ENCODE measurements at regions not wholly inside any gene's neighbourhood (a gene's known extent, or its start where the extent isn't known, plus 50 kb on each side); places are given as distances from the start of the nearest gene placed in this dataset.
"Not testable (repeated sequence)": the region's sequence is repeated elsewhere in the genome, so short reads cannot be mapped to it uniquely, and the experiment has no call there.

DNA sequence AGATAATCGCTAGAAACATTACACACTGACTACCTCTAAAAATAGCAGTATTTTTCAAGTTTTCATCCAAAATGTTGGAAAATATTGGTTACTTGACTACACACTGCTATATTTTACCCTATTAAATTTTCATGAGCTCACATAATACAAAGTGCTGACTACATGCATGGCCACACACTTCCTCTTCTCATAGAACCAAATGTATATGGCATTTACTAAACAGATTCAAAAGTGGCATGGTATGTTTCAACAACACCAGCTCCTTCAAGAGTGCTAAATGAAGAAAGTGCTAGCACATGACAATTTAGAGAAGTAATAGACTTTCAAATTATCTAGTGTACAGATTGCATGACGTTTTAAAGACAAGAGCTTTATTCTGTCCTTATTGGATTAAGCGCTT lies 780.4 kb upstream of the SLITRK6 start:
- DNase-seq (ENCODE audit: low read depth): no peak

DNA sequence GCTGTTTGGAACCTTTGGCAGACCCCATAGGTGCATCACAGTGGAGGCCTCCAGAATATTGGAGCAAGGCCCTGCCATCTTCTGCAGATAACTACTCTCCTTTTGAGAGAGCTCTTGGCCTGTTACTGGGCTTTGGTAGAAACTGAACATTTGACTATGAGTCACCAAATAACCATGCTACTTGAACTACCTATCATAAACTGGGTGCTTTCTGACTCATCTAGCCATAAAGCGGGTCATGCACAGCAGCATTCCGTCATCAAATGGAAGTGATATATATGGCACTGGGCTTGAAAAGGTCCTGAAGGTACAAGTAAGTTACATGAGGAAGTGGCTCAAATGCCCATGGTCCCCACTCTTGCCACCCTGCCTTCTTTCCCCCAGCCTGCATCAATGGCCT lies 782.5 kb upstream of the SLITRK6 start:
- DNase-seq (ENCODE audit: low read depth): peak; percentile 24

GRCh38 chr13:86584301-86584700 lies 785.1 kb upstream of the SLITRK6 start:
- DNase-seq (ENCODE audit: low read depth): no peak

- no peak for DNase-seq (ENCODE audit: low read depth)
Observed at GRCh38 chr13:86585835-86586234, 786.6 kb upstream of the SLITRK6 start.

- DNase-seq (ENCODE audit: low read depth): no peak
Observed at GRCh38 chr13:86591862-86592261, 792.6 kb upstream of the SLITRK6 start.

GRCh38 chr13:86601351-86601750 lies 802.1 kb upstream of the SLITRK6 start:
- no peak for DNase-seq (ENCODE audit: low read depth)

GRCh38 chr13:86606264-86606663 lies 807.0 kb upstream of the SLITRK6 start:
- no peak for DNase-seq (ENCODE audit: low read depth)

- DNase-seq (ENCODE audit: low read depth): no peak
Observed at GRCh38 chr13:86608701-86609100, 809.5 kb upstream of the SLITRK6 start.

- no peak for DNase-seq (ENCODE audit: low read depth)
Observed at GRCh38 chr13:86633346-86633745, 834.1 kb upstream of the SLITRK6 start.

DNA sequence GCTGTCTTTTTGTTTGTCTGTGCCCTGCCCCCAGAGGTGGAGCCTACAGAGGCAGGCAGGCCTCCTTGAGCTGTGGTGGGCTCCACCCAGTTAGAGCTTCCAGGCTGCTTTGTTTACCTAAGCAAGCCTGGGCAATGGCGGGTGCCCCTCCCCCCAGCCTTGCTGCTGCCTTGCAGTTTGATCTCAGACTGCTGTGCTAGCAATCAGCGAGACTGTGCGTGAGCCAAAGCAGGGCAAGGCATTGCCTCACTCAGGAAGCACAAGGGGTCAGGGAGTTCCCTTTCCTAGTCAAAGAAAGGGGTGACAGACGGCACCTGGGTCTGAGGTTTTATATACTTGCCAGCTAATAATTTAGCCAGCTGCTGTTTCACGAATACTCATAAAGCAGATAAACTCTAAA lies 852.0 kb upstream of the SLITRK6 start:
- not testable (repeated sequence) for DNase-seq (ENCODE audit: low read depth)

DNA sequence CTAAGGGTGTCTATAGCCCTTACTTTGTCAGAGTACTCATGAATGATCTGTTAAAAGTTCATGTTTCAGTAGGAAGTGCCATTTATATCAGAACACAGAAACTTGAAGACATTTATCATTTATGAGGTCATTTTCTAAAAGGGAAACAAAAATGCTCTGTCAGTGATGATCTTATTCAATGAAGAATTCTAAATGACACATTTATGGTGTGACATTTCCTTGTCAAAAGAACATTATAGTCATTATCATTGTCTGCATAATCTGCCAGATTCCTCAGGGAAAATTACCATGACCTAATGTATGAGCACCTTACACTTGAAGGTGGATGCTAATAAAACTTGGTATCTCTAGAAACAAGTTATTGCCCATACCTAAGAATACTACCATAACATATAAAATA lies 853.8 kb upstream of the SLITRK6 start:
- no peak for DNase-seq (ENCODE audit: low read depth)

DNA sequence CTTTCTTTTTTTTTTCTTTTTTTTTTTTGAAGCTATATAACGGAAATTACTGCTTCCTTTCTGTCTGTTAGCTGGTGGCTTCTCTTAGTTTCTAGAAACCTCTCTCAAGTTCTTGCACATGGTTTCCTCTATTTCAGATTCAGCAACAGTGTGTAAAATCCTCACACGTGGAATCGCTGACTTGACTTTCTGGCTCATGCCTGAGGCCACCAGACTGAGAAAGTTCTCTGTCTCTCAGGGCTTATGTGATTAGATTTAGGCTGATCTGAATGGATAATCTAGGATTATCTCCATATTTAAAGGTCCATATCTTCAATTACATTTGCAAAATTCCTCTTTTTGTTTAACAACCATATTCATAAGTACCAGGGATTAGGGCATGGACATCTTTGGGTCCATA lies 856.3 kb upstream of the SLITRK6 start:
- DNase-seq (ENCODE audit: low read depth): no peak

DNA sequence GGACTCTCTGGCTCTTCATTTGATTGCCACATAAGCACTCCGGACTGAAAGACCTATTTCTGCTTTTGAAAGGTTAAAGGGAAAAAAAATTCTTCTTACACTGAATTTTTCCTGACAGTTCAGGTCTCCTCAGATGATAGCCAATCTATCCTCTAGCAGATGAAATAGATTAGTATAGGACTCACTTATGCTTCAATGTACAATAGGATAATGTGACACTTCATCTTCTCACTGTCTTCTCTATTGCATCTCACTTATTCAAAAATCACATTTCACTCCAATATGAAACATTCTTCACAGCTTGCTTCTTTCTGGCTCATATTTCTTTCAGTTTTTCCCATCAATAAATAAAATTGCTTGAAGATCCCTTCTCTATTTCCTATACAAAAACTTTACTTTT lies 860.9 kb upstream of the SLITRK6 start:
- no peak for DNase-seq (ENCODE audit: low read depth)

GRCh38 chr13:86665842-86666241 lies 866.6 kb upstream of the SLITRK6 start:
- DNase-seq (ENCODE audit: low read depth): no peak

GRCh38 chr13:86673931-86674431 lies 874.8 kb upstream of the SLITRK6 start:
- DNase-seq (ENCODE audit: low read depth): no peak

GRCh38 chr13:86681223-86681622 lies 882.0 kb upstream of the SLITRK6 start:
- DNase-seq (ENCODE audit: low read depth): no peak

- DNase-seq (ENCODE audit: low read depth): no peak
Observed at GRCh38 chr13:86684402-86684801, 885.2 kb upstream of the SLITRK6 start.

GRCh38 chr13:86689911-86690310 lies 890.7 kb upstream of the SLITRK6 start:
- no peak for DNase-seq (ENCODE audit: low read depth)

- no peak for DNase-seq (ENCODE audit: low read depth)
Observed at GRCh38 chr13:86692291-86692690, 893.1 kb upstream of the SLITRK6 start.

DNA sequence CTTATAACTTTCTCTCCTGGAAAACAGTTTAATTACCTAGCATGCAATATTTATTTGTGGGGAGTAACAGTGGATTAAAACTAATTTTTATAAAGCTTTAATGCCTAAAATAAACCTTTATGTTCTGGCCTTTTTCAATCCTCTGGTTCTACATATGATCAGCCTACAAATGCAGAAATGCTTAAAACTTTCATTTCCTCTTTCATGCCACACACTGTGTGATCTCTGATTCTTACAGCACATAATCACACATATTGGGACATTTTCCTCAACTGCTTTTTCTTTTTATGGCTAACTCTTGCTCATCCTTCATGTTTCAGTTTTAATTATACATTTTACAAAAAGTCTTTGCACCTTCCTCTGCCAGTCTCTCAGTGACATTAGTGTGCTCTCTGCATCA lies 910.8 kb upstream of the SLITRK6 start:
- no peak for DNase-seq (ENCODE audit: low read depth)

GRCh38 chr13:86710896-86711295 lies 911.7 kb upstream of the SLITRK6 start:
- no peak for DNase-seq (ENCODE audit: low read depth)

- no peak for DNase-seq (ENCODE audit: low read depth)
Observed at GRCh38 chr13:86714495-86714894, 915.3 kb upstream of the SLITRK6 start.

DNA sequence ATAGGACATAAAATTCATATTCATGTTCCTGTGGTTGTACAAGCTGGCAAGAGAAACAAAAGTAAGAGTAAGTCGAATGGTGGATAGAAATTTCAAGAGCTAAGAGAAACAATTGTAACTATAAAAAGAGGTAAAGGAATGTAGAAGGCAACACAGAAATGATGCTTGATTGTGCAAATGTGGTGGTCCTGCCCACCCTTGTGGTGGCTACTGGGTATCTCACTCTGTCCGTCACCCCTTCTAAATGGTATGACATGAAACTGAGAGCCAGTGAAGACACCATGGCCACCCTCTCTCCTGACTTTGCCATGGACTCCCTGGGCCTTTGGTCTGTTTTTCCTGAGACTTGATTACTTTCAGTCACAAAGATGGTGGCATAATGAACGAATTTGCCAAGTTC lies 925.9 kb upstream of the SLITRK6 start:
- no peak for DNase-seq (ENCODE audit: low read depth)

GRCh38 chr13:86729206-86729605 lies 930.0 kb upstream of the SLITRK6 start:
- DNase-seq (ENCODE audit: low read depth): no peak

DNA sequence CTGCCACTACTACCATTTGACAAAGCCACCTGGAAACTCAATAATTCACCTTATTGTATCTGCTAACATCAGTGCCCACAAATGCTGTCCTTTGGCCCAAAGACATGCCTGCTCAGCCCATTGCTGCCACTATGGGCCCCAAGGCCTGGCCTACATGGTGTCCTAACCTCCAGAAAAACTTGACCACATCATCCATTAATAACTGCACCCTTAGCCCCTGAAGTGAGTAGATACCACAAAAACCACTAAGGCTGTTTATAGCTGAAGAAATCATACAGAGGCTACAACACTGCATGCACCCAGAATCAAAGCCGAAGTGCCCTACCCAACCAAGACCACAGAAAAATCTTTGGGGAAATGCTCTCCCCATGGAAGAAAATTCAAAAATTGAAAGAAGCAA lies 932.8 kb upstream of the SLITRK6 start:
- no peak for DNase-seq (ENCODE audit: low read depth)

All from CMK (cell line).